CD4-positive, alpha-beta T cell treated with Interleukin-2 at 100 ng/mL for 4 hours (primary cell): ENCODE measurements at regions not wholly inside any gene's neighbourhood (a gene's known extent, or its start where the extent isn't known, plus 50 kb on each side); places are given as distances from the start of the nearest gene placed in this dataset.
"Not testable (repeated sequence)": the region's sequence is repeated elsewhere in the genome, so short reads cannot be mapped to it uniquely, and the experiment has no call there.

ENCODE experiments used
- DNase-seq: peaks from one replicate; pipeline ENCODE4 v3.0.0-alpha.2; 2020; ENCODE audit warnings: low spot score

DNA sequence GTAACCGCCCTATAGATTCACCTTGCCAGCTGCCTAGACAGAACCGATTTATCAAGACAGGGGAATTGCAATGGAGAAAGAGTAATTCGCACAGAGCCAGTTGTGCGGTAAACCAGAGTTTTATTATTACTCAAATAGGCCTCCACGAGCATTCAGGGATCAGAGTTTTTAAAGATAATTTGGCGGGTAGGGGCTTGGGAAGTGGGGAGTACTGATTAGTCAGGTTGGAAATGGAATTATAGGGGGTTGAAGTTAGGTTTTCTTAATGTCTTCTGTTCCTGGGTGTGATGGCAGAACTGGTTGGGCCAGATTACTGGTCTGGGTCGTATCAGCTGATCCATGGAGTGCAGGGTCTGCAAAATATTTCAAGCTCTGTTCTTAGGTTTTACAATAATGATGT lies 756.9 kb upstream of the ADGRB3 start:
- not testable (repeated sequence) for DNase-seq

DNA sequence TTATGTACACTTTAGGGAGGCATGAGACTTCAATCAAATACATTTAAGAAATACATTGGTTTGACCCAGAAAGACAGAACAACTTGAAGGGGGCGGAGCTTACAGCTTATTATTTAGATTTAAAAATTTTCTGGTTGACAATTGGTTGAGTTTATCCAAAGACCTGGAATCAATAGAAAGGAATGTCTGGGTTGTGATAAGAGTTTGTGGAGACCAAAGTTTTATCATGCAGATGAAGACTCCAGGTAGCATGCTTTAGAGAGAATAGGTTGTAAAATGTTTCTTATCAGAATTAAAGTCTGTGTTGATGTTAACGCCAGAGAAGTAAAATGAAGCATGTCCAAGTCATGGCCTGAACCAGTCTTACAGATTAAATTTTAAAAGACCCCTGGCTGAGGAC lies 757.8 kb upstream of the ADGRB3 start:
- no peak for DNase-seq

DNA sequence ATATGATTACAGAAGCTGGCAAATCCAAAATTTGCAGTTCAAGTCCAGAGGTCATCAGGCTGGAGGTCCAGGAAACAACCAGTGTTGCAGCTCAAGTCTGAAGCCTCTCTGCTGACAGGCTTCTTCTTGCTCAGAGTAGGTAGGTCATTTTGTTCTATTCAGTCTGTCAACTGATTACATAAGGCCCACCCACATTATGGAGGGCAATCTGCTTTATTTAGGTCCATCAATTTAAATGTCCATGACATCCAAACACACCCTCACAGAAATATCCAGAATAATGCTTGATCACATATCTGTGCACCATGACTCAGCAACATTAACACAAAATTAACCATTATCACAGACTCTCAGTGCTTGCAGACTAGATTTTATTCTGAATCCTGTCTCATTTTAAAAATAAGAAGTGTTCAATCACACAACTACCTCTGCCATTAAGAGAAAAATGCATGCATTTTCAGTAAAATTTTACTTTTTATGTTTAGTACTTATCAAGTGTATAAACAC lies 759.2 kb upstream of the ADGRB3 start:
- no peak for DNase-seq

DNA sequence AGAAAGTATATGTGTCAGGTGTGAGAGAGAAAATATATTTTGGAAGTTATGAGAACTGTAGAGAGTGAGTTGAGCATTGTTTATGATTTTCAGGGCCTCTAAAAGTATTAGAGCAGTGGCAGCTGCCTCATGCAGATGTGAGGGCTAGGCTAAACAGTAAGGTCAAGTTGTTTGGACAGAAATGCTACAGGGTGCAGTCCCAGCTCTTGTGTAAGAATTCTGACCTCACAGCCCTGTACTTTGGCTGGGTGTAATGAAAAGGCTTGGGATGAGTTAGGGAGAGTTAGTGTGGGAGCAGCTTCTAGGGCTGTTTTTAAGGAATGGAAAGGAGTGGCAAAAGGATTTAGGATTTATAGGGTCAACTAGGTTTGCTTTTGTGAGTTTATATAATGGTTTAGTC lies 764.8 kb upstream of the ADGRB3 start:
- DNase-seq: no peak

DNA sequence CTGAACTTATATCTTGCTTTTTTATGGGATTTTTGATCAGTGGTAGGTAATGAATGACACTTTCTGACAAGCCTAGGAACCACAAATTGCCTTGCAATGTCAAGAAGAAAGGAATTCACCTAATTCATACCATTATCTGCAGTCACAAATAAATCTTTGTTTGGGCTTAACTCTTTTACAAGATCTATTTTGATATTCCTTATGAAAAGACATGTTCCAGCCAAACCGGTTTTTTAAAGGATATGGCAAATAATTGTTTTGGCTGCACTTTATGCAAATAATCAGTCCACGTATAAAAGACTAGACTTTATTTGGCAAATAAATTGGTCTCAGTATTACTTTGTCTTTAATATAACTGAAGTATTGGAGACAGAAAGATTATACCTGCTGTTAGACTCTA lies 771.7 kb upstream of the ADGRB3 start:
- no peak for DNase-seq

DNA sequence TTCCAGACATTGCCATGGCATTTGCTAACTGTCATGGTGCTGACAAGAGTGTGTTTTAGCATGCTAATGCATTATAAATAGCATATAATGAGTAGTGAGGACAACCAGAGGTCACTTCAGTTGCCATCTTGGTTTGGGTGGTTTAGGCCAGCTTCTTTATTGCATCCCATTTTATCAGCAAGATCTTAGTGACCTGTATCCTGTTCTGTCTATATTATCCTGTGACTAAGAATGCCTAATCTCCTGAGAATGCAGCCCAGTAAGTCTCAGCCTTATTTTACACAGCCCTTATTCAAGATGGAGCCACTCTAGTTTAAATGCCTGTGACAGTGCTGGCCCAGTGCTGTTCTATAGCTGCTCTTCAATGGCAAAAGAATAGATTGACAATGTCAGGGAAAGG lies 781.0 kb upstream of the ADGRB3 start:
- DNase-seq: no peak

DNA sequence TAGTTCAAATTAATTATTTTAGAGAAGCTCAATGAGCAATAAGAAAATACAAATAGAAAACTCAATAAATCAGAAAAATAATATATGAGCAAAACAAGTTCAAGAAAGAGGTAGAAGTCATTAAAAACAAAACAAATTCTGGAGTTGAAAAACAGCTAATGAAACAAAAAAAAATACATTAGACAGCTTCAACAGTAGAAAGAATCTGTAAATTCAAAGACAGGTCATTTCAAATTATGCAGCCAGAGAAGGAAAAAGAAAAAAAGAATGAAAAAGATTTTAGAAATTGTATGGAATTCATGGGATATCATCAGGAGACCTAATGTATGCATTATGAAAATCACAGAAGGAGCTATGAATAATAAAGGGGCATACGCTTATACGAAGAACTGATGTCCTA lies 795.3 kb upstream of the ADGRB3 start:
- no peak for DNase-seq

DNA sequence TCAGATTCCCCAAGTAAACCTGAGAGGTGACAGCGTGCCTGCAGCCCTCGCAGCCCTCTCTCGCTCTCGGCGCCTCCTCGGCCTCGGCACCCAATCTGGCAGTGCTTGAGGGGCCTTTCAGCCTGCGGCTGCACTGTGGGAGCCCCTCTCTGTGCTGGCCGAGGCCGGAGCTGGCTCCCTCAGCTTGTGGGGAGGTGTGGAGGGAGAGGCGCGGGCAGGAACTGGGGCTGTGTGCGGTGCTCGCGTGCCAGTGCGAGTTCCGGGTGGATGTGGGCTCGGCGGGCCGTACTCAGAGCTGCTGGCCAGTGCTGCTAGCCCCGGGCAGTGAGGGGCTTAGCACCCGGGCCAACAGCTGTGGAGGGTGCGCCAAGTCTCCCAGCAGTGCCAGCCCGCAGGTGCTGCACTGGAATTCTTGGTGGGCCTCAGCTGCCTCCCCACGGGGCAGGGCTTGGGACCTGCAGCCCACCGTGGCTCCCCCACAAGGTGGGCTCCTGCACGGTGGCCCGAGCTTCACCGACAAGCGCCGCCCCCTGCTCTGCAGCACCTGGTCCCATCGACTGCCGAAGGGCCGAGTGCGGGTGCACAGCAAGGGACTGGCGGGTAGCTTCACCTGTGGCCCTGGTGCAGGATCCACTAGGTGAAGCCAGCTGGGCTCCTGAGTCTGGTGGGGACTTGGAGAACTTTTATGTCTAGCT lies 809.7 kb upstream of the ADGRB3 start:
- DNase-seq: no peak

DNA sequence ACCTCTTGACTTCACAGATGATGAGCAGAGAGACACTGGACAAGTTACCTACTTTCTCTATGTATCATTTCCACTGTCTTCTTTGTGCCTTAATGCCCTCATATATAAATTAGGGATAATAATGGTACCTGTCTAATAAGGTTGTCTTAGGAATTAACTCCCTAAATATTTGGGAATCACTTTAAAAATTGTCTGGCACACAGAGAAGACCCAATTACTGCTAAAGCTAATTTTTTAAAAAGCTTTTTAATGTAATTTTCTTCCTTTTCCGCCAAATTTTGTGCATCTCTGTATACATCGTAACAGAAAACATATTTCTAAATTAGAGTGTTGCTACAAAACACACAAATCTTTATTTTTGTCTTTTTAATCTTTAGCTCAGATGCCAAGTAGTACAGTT lies 816.8 kb upstream of the ADGRB3 start:
- DNase-seq: no peak

DNA sequence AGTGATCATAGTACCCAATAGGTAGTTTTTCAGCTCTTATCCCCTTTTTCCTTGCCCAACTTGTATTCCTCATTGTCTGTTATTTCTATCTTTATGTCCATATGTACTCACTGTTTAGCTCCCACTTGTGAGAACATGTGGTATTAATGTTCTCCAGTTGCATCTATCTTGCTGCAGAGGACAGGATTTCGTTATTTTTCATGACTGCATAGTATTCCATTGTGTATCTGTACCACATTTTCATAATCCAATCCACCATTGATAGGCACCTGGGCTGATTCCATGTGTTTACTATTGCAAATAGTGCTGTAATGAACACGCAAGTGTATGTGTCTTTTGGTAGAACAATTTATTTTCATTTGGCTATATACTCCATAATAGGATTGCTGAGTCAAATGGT lies 819.5 kb upstream of the ADGRB3 start:
- no peak for DNase-seq

DNA sequence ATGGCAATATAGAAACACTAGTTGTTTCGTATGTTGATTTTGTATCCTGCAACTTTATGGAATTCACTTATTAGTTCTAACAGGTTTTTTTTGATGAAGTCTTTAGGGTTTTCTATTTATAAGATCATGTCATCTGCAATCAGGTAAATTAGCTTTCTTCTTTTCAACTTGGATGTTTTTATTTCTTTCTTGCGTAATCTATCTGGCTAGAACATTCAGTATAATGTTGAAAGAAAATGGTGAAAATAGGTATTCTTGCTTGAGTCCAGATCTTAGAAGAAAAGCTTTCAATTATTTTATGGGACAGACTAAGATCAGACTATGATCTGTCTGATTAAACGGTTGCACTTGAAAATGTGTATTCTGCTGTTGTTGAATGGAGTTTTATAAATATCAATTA lies 820.8 kb upstream of the ADGRB3 start:
- DNase-seq: no peak

DNA sequence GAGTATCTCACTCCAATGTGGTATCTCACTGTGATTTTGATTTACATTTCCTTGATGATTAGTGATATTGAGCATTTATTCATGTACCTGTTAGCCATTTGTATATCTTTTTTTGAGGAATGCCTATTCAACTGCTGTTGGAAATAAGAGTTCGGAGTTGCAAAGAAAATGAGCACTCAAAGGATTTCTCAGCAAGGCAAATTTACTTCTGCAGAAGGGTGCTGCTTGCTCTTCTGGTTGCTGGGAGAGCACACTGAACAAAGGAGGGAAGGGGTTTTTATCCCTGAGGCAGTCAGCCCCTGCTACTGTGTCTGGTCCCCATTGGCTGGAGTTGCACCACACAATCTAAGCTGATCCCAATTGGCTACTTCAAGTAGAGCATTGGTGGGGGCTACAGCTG lies 822.4 kb upstream of the ADGRB3 start:
- DNase-seq: no peak

DNA sequence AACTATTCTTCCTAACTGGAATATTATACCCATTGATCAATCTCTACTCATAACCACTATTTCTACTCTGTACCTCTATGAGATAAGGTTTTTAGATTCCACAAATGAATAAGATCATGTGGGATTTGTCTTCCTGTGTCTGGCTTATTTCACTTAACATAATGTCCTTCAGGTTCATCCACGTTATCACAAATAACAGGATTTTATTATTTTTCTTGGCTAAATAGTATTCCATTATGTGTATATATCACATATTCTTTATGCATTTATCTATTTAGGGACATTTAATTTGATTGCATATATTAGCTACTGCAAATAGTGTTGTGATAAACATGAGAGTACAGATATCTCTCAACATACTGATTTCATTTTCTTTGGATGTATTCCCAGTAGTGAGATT lies 823.0 kb upstream of the ADGRB3 start:
- no peak for DNase-seq

DNA sequence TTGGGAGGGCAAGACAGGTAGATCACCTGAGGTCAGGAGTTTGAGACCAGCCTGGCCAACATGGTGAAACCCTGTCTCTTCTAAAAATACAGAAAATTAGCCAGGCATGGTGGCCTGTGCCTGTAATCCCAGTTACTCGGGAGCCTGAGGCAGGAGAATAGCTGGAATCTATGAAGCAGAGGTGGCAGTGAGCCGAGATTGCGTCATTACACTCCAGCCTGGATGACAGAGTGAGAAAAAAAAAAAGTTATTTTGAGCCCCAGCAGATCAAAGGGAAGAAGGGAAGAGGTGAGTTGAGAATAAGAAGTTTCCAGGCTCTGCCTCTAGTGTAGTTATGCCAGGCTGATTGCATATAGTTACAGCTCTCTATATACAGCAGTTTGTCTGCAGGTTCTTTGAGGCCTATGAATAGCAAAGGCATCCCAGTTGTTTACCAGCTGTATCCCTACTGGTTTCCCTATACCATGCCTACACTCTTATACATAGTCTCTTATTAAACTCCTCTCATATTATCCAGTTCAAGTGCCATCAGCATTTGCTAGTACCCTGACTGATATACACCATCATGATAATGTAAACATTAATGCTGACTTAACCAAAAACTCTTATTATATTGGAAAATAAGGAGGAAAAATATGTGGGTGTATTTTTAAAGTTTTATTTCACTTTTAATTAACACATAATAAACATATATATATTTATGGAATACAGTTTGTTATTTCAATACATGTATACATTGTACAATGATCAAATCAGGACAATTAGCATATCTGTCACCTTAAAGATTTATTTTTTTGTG lies 823.6 kb upstream of the ADGRB3 start:
- no peak for DNase-seq

DNA sequence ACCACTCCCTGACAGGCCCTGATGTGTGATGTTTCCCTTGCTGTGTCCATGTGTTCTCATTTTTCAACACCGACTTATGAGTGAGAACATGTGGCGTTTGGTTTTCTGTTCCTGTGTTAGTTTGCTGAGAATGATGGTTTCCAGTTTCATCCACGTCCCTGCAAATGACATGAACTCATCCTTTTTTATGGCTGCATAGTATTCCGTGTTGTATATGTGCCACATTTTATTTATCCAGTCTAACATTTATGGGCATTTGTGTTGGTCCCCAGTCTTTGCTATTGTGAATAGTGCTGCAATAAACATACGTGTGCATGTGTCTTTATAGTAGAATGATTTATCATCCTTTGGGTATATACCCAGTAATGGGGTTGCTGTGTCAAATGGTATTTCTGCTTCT lies 830.3 kb upstream of the ADGRB3 start:
- not testable (repeated sequence) for DNase-seq

DNA sequence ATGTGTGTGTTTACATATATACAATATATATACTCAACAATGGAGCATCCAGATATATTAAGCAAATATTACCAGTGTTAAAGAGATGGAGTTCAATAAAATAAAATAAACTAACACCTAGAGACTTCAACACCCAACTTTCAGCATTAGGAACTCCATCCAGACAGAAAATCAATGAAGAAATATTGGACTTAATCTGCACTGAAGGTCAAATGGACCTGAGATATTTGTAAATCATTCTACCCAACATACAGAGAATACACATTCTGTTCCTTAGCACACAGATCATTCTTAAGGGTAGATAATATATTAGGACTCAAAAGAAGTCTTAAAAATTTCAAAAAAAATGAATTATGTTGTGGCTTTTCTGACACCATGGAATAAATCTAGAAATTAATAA lies 832.3 kb upstream of the ADGRB3 start:
- no peak for DNase-seq

DNA sequence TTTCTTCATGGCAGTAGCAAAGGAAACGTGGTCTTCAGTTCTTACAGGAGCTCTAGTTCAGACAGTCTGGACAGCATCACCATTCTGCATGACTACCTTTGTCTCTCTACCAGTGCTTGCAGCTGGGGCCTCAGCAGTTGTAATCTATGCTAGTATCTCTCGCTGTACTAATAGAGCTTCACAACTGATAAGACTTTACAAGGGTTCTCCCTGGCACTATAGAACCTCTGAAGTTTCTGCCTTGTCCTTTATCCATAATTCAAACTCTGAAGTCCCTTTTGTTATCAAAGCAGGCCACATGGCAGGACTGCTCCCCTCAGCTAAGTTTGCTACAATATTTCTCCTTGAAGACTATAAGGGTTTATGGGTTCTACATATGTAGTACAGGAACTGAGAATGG lies 842.1 kb upstream of the ADGRB3 start:
- no peak for DNase-seq

DNA sequence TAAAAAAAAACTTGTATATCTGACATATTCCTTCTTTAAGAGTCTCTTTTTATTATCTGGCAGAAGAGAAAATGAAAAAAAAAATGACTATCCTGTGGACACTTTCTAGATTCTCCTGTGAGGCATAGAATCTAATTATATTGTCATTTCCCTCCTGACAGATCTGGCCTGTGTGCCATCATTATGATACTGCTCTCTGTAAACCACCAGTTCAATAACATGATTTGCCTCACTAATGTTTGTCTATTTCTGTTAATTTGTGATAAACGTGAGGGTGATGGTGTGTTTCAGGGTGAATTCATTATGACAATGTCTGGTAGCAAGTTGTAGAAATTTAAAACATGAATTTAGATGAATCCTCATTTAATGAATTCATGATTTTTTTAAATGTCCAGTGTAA lies 844.5 kb upstream of the ADGRB3 start:
- no peak for DNase-seq

DNA sequence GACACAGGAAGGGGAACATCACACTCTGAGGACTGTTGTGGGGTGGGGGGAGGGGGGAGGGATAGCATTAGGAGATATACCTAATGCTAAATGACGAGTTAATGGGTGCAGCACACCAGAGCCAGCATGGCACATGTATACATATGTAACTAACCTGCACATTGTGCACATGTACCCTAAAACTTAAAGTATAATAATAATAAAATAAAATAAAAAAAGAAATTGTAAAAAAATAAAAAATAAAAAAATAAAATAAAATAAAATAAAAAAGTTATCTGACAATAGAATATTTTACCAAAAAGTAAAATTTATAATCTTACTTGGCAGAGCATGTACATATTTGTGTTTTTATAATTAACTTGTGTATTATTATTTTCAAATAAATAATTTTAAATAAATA lies 848.0 kb upstream of the ADGRB3 start:
- not testable (repeated sequence) for DNase-seq

DNA sequence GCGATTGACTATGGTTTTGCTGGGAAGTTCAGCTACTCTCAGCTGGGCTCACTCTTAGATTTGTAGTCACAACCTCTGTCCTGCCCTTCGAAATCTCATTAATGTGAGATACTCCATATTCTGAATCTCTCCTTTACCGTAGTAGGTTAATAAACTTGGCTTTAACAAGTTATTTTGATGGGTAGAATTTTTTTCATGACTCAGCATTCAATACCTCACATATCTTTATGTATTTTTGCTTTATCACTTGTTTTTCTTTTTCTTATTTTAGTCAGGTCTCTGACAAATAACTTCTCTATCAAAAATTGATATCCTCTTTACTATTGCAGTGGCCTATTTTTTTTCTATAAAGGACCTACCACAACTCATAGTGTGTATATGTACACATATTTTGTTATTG lies 855.2 kb upstream of the ADGRB3 start:
- no peak for DNase-seq

DNA sequence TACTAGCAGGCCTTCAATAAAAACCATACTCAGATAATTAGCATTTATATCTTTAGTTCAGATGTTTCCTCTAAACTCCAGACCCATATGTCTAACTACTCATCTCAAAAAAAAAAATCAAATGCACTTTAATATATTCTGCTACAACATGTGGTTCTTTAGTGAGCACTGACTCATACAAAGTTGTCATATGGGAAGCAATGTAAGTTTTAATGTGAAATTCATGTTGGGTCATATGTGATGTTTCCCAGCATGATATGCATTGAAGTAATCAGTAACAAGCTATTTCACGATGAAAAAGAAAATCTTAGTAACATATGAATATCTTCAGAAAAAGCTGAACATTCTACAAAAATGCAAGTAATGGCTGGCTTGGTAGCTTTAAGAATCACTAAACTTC lies 859.7 kb upstream of the ADGRB3 start:
- no peak for DNase-seq

DNA sequence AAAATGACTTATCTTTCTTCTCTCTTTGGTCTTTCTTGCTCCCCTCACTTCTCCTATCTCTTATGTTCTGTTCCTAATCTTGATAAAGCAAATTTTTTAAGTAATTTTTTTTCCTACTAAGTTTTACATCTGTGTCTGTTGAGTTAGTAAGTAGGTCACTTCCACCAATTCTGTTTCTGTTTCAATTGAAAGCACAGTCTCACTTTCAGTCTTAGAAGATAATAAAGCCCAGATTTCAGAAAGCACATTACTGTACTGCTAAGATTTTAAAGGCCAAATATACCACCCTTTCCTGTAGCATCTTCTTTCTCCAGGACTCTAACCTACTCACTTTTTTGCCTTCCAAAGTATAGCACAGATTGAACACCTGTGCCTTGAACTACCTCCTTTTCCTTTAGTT lies 866.1 kb upstream of the ADGRB3 start:
- no peak for DNase-seq

DNA sequence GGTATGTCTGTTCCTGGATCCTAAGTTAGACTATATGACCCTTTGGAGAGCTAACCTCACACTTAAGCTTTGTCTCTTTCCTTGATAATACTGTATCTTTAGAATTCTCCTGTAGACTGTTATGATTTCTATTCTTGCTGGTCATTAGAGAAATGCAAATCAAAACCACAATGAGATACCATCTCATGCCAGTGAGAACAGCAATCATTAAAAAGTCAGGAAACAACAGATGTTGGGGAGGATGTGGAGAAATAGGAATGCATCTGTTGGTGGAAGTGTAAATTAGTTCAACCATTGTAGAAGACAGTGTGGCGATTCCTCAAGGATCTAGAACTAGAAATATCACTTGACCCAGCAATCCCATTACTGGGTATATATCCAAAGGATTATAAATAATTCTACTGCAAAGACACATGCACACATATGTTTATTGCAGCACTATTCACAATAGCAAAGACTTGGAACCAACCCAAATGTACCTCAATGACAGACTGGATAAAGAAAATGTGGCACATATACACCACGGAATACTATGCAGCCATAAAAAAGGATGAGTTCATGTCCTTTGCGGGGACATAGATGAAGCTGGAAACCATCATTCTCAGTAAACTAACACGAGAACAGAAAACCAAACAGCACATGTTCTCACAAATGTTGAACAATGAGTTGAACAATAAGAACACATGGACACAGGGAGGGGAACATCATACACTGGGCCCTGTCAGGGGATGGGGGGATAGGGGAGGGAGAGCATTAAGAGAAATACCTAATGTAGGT lies 867.8 kb upstream of the ADGRB3 start:
- DNase-seq: not testable (repeated sequence)
